ENCODE measurements at regions not wholly inside any gene's neighbourhood (a gene's known extent, or its start where the extent isn't known, plus 50 kb on each side); places are given as distances from the start of the nearest gene placed in this dataset.

- ATAC-seq (no peak), DNase-seq (ENCODE audit: low spot score) (no peak)
- Mint-ChIP-seq H3K27ac (no peak overlapping the region), H3K4me1 (peaks cover 54% of the 10 kb centered on the region), H3K36me3 (no peaks in the 10 kb centered on the region), H3K27me3 (ENCODE audit: low read depth) (peaks cover 2% of the 10 kb centered on the region; the same call in 1 of the 2 replicates), H3K9me3 (peaks cover 6% of the 10 kb centered on the region; the same call in 1 of the 2 replicates), H3K4me3 (no peak overlapping the region)
- ChIA-PET CTCF (interaction anchor here (3.1 kb wide), 1 partner anchor 50 kb away, joined by 13 read pairs; no protein-coding TSS in a partner anchor), POLR2A (no interaction called here)
- TF ChIP-seq USF2 (CRISPR knock-in tag; IDR thresholded peaks at IDR 0.05) (0 out of 2 replicates have a peak, but pooled peaks have one; percentile 34), CTCF (IDR thresholded peaks at IDR 0.05) (no peak)
Measured at GRCh38 chr5:154107010-154107409, 68.2 kb downstream of the MFAP3 start.

GRCh38 chr5:154107756-154108155 is 69.0 kb downstream of the MFAP3 start:
- Mint-ChIP-seq H3K36me3 (no peaks in the 10 kb centered on the region), H3K9me3 (peaks cover 6% of the 10 kb centered on the region; the same call in 1 of the 2 replicates), H3K27me3 (ENCODE audit: low read depth) (peaks cover 2% of the 10 kb centered on the region; the same call in 1 of the 2 replicates), H3K4me1 (peaks cover 58% of the 10 kb centered on the region), H3K27ac (peak overlapping the region; percentile 81), H3K4me3 (peak overlapping the region; percentile 38)
- no peak for TF ChIP-seq EMX1 (CRISPR knock-in tag; IDR thresholded peaks at IDR 0.05)
- TF ChIP-seq ETV6 (CRISPR knock-in tag; IDR thresholded peaks at IDR 0.05): peak; percentile 89
- TF ChIP-seq ATF1 (CRISPR knock-in tag; IDR thresholded peaks at IDR 0.05): no peak
- TF ChIP-seq MXD4 (CRISPR knock-in tag; IDR thresholded peaks at IDR 0.05; ENCODE audit: borderline replicate concordance): no peak
- no peak for TF ChIP-seq STAT6 (CRISPR knock-in tag; conservative IDR thresholded peaks at IDR 0.05; ENCODE audit: low read depth)
- peak; percentile 70 for TF ChIP-seq PRDM15 (CRISPR knock-in tag; IDR thresholded peaks at IDR 0.05)
- TF ChIP-seq FOXK1 (CRISPR knock-in tag; IDR thresholded peaks at IDR 0.05): peak; percentile 47; the same call in 1 of the 2 replicates
- ChIA-PET CTCF (interaction anchor here (1.0 to 3.1 kb wide), 3 partner anchors 35 to 82 kb away, joined by 6 to 13 read pairs (median 6); partner anchors contain the start of gene GALNT10), POLR2A (no interaction called here)
- DNase-seq (ENCODE audit: low spot score) (peak; percentile 43), ATAC-seq (peak; percentile 85)

- peaks cover 55% of the 10 kb centered on the region for H3K4me1 Mint-ChIP-seq
- no peak overlapping the region for H3K4me3 Mint-ChIP-seq
- H3K27me3 Mint-ChIP-seq (ENCODE audit: low read depth): peaks cover 2% of the 10 kb centered on the region; the same call in 1 of the 2 replicates
- no peak overlapping the region for H3K27ac Mint-ChIP-seq
- peak; percentile 26 for ATAC-seq
- DNase-seq (ENCODE audit: low spot score): no peak
- CTCF ChIA-PET: interaction anchor here (1.3 to 3.2 kb wide), 8 partner anchors 12 to 296 kb away, joined by 3 to 20 read pairs (median 6); partner anchors contain the start of gene GALNT10
- peaks cover 6% of the 10 kb centered on the region; the same call in 1 of the 2 replicates for H3K9me3 Mint-ChIP-seq
- POLR2A ChIA-PET: no interaction called here
- no peaks in the 10 kb centered on the region for H3K36me3 Mint-ChIP-seq
- TF ChIP-seq ZNF512 (CRISPR knock-in tag; IDR thresholded peaks at IDR 0.05; ENCODE audit: borderline replicate concordance): no peak
- no peak for TF ChIP-seq PREB (CRISPR knock-in tag; IDR thresholded peaks at IDR 0.05; ENCODE audit: borderline replicate concordance)
- no peak for TF ChIP-seq E2F1 (CRISPR knock-in tag; IDR thresholded peaks at IDR 0.05)
- TF ChIP-seq MAX (CRISPR knock-in tag; IDR thresholded peaks at IDR 0.05): no peak
- no peak for TF ChIP-seq TP53 (CRISPR knock-in tag; IDR thresholded peaks at IDR 0.05)
- no peak for TF ChIP-seq ETV6 (CRISPR knock-in tag; IDR thresholded peaks at IDR 0.05)
- no peak for TF ChIP-seq NFYB (CRISPR knock-in tag; conservative IDR thresholded peaks at IDR 0.05; ENCODE audit: low read depth)
- no peak for TF ChIP-seq MYBL2 (CRISPR knock-in tag; IDR thresholded peaks at IDR 0.05)
Measured at GRCh38 chr5:154109416-154110106, 70.8 kb downstream of the MFAP3 start.
